Activated CD4-positive, alpha-beta memory T cell treated with anti-CD3 and anti-CD28 coated beads, Interleukin-2, amount 10 ng/mL, durations not matched to agents 7 days and 5 days (primary cell): ENCODE measurements at regions not wholly inside any gene's neighbourhood (a gene's known extent, or its start where the extent isn't known, plus 50 kb on each side); places are given as distances from the start of the nearest gene placed in this dataset.

ENCODE experiments used
- CTCF ChIA-PET: fragments of 350-600 bp; sonication (Branson Sonifier 250); formaldehyde crosslinking; loops from one replicate; lab custom pipeline; 2021; ENCODE audit warnings: antibody characterized with exemption, inconsistent platforms; lab: Charles Lee
- POLR2A ChIA-PET: fragments of 350-600 bp; sonication (Branson Sonifier 250); formaldehyde crosslinking; loops from one replicate; lab custom pipeline; 2021; ENCODE audit warnings: antibody characterized with exemption; lab: Charles Lee
- DNase-seq: peaks from one replicate; pipeline ENCODE4 v3.0.0-alpha.2; 2020
- H3K27ac Mint-ChIP-seq: one replicate; pipeline ENCODE4 v1.8.0; 2021; ENCODE audit warnings: mild to moderate bottlenecking, mixed read lengths
- H3K27me3 Mint-ChIP-seq: one replicate; pipeline ENCODE4 v1.8.0; 2021; ENCODE audit warnings: mixed read lengths
- H3K36me3 Mint-ChIP-seq: one replicate; pipeline ENCODE4 v1.8.0; 2021; ENCODE audit warnings: low read depth, mixed read lengths
- H3K4me1 Mint-ChIP-seq: one replicate; pipeline ENCODE4 v1.8.0; 2021; ENCODE audit warnings: mixed read lengths
- H3K4me3 Mint-ChIP-seq: one replicate; pipeline ENCODE4 v1.8.0; 2021; ENCODE audit warnings: mild to moderate bottlenecking, mixed read lengths
- H3K9me3 Mint-ChIP-seq: one replicate; pipeline ENCODE4 v1.8.0; 2021; ENCODE audit warnings: mixed read lengths

- Mint-ChIP-seq H3K9me3 (peaks cover 17% of the 10 kb centered on the region), H3K4me1 (peaks cover 8% of the 10 kb centered on the region), H3K27me3 (peaks cover 3% of the 10 kb centered on the region), H3K4me3 (no peak overlapping the region), H3K36me3 (no peaks in the 10 kb centered on the region), H3K27ac (no peak overlapping the region)
- POLR2A ChIA-PET, result no interaction called here
- no peak for DNase-seq
- CTCF ChIA-PET, result no interaction called here
These were observed 53.8 kb upstream of the C2CD4B start for GRCh38 chr15:62218841-62219240.

- H3K9me3 Mint-ChIP-seq, result peaks cover 17% of the 10 kb centered on the region
- DNase-seq, result no peak
- peaks cover 3% of the 10 kb centered on the region for H3K27me3 Mint-ChIP-seq
- ChIA-PET POLR2A (no interaction called here), CTCF (no interaction called here)
- no peak overlapping the region for H3K4me3 Mint-ChIP-seq
- H3K27ac Mint-ChIP-seq, result no peak overlapping the region
- H3K4me1 Mint-ChIP-seq, result peaks cover 8% of the 10 kb centered on the region
- H3K36me3 Mint-ChIP-seq, result no peaks in the 10 kb centered on the region
These were observed 54.7 kb upstream of the C2CD4B start for GRCh38 chr15:62219799-62220198.

- peaks cover 8% of the 10 kb centered on the region for H3K4me1 Mint-ChIP-seq
- CTCF ChIA-PET, result no interaction called here
- no peak overlapping the region for H3K27ac Mint-ChIP-seq
- H3K27me3 Mint-ChIP-seq, result peaks cover 3% of the 10 kb centered on the region
- no peak for DNase-seq
- peaks cover 2% of the 10 kb centered on the region for H3K9me3 Mint-ChIP-seq
- H3K36me3 Mint-ChIP-seq, result no peaks in the 10 kb centered on the region
- POLR2A ChIA-PET, result no interaction called here
- H3K4me3 Mint-ChIP-seq, result no peak overlapping the region
These were observed 57.9 kb upstream of the C2CD4B start for GRCh38 chr15:62223020-62223419.

- H3K27ac Mint-ChIP-seq, result no peak overlapping the region
- H3K4me3 Mint-ChIP-seq, result no peak overlapping the region
- no peak for DNase-seq
- H3K27me3 Mint-ChIP-seq, result peaks cover 2% of the 10 kb centered on the region
- no peaks in the 10 kb centered on the region for H3K36me3 Mint-ChIP-seq
- ChIA-PET CTCF (interaction anchor here (0.9 kb wide), 1 partner anchor 14 kb away, joined by 3 read pairs; no protein-coding TSS in a partner anchor), POLR2A (no interaction called here)
- H3K9me3 Mint-ChIP-seq, result no peaks in the 10 kb centered on the region
- no peaks in the 10 kb centered on the region for H3K4me1 Mint-ChIP-seq
These were observed 63.5 kb upstream of the C2CD4B start for GRCh38 chr15:62228604-62229003.

- H3K4me3 Mint-ChIP-seq, result no peak overlapping the region
These were observed 66.8 kb upstream of the C2CD4B start for GRCh38 chr15:62231856-62232255.

GRCh38 chr15:62240121-62241096, 75.3 kb upstream of the C2CD4B start:
- Mint-ChIP-seq H3K27ac (no peak overlapping the region), H3K4me1 (no peaks in the 10 kb centered on the region), H3K4me3 (no peak overlapping the region), H3K27me3 (peaks cover 5% of the 10 kb centered on the region), H3K9me3 (no peaks in the 10 kb centered on the region), H3K36me3 (no peaks in the 10 kb centered on the region)
- ChIA-PET POLR2A (no interaction called here), CTCF (interaction anchor here (1.5 kb wide), 1 partner anchor 66 kb away, joined by 4 read pairs; no protein-coding TSS in a partner anchor)
- DNase-seq, result no peak

More at GRCh38 chr15:62231856-62232255, 66.8 kb upstream of the C2CD4B start:
- no peak for DNase-seq
- ChIA-PET CTCF (no interaction called here), POLR2A (no interaction called here)
- H3K9me3 Mint-ChIP-seq, result no peaks in the 10 kb centered on the region
- H3K36me3 Mint-ChIP-seq, result no peaks in the 10 kb centered on the region
- peaks cover 4% of the 10 kb centered on the region for H3K27me3 Mint-ChIP-seq
- H3K4me1 Mint-ChIP-seq, result no peaks in the 10 kb centered on the region
- H3K27ac Mint-ChIP-seq, result no peak overlapping the region

- DNase-seq, result no peak
- no peaks in the 10 kb centered on the region for H3K36me3 Mint-ChIP-seq
- CTCF ChIA-PET, result interaction anchor here (1.5 kb wide), 1 partner anchor 65 kb away, joined by 4 read pairs; no protein-coding TSS in a partner anchor
- POLR2A ChIA-PET, result no interaction called here
- H3K4me1 Mint-ChIP-seq, result no peaks in the 10 kb centered on the region
- H3K27ac Mint-ChIP-seq, result no peak overlapping the region
- H3K27me3 Mint-ChIP-seq, result peaks cover 5% of the 10 kb centered on the region
- no peaks in the 10 kb centered on the region for H3K9me3 Mint-ChIP-seq
- no peak overlapping the region for H3K4me3 Mint-ChIP-seq
These were observed 76.2 kb upstream of the C2CD4B start for GRCh38 chr15:62241135-62241770.

GRCh38 chr15:62242999-62243398, 77.9 kb upstream of the C2CD4B start:
- ChIA-PET CTCF (no interaction called here), POLR2A (no interaction called here)
- DNase-seq, result no peak
- Mint-ChIP-seq H3K4me1 (no peaks in the 10 kb centered on the region), H3K27ac (no peak overlapping the region), H3K27me3 (peaks cover 6% of the 10 kb centered on the region), H3K36me3 (no peaks in the 10 kb centered on the region), H3K4me3 (no peak overlapping the region), H3K9me3 (no peaks in the 10 kb centered on the region)

GRCh38 chr15:62244762-62245161, 79.7 kb upstream of the C2CD4B start:
- peaks cover 4% of the 10 kb centered on the region for H3K27me3 Mint-ChIP-seq
- ChIA-PET POLR2A (no interaction called here), CTCF (interaction anchor here (0.9 to 1.3 kb wide), 2 partner anchors 9 to 402 kb away, joined by 3 to 4 read pairs; no protein-coding TSS in a partner anchor)
- no peak overlapping the region for H3K27ac Mint-ChIP-seq
- no peaks in the 10 kb centered on the region for H3K9me3 Mint-ChIP-seq
- DNase-seq, result no peak
- H3K4me3 Mint-ChIP-seq, result no peak overlapping the region
- no peaks in the 10 kb centered on the region for H3K36me3 Mint-ChIP-seq
- H3K4me1 Mint-ChIP-seq, result no peaks in the 10 kb centered on the region

- no peak for DNase-seq
- POLR2A ChIA-PET, result no interaction called here
- CTCF ChIA-PET, result no interaction called here
- Mint-ChIP-seq H3K36me3 (no peaks in the 10 kb centered on the region), H3K4me1 (no peaks in the 10 kb centered on the region), H3K9me3 (no peaks in the 10 kb centered on the region), H3K27me3 (peaks cover 4% of the 10 kb centered on the region), H3K27ac (no peak overlapping the region), H3K4me3 (no peak overlapping the region)
These were observed 83.3 kb upstream of the C2CD4B start for GRCh38 chr15:62248277-62248984.

- Mint-ChIP-seq H3K9me3 (no peaks in the 10 kb centered on the region), H3K4me3 (no peak overlapping the region), H3K27ac (no peak overlapping the region), H3K4me1 (no peaks in the 10 kb centered on the region), H3K36me3 (no peaks in the 10 kb centered on the region), H3K27me3 (peaks cover 4% of the 10 kb centered on the region)
- ChIA-PET CTCF (no interaction called here), POLR2A (no interaction called here)
- DNase-seq, result no peak
These were observed 84.4 kb upstream of the C2CD4B start for GRCh38 chr15:62249501-62249900.

- POLR2A ChIA-PET, result no interaction called here
- H3K4me3 Mint-ChIP-seq, result no peak overlapping the region
- CTCF ChIA-PET, result no interaction called here
- no peak for DNase-seq
- no peaks in the 10 kb centered on the region for H3K4me1 Mint-ChIP-seq
- H3K27ac Mint-ChIP-seq, result no peak overlapping the region
- H3K27me3 Mint-ChIP-seq, result peaks cover 4% of the 10 kb centered on the region
- H3K36me3 Mint-ChIP-seq, result no peaks in the 10 kb centered on the region
- no peaks in the 10 kb centered on the region for H3K9me3 Mint-ChIP-seq
These were observed 85.1 kb upstream of the C2CD4B start for GRCh38 chr15:62250186-62250585.

- peaks cover 4% of the 10 kb centered on the region for H3K27me3 Mint-ChIP-seq
- no peaks in the 10 kb centered on the region for H3K9me3 Mint-ChIP-seq
- DNase-seq, result no peak
- H3K4me1 Mint-ChIP-seq, result no peaks in the 10 kb centered on the region
- ChIA-PET POLR2A (no interaction called here), CTCF (no interaction called here)
- H3K4me3 Mint-ChIP-seq, result no peak overlapping the region
- no peak overlapping the region for H3K27ac Mint-ChIP-seq
- no peaks in the 10 kb centered on the region for H3K36me3 Mint-ChIP-seq
These were observed 85.9 kb upstream of the C2CD4B start for GRCh38 chr15:62250978-62251377.
